SJSA1 (cell line): ENCODE measurements at regions not wholly inside any gene's neighbourhood (a gene's known extent, or its start where the extent isn't known, plus 50 kb on each side); places are given as distances from the start of the nearest gene placed in this dataset.

Source experiments
- DNase-seq, 2 experiments: peaks; one replicate each; pipeline ENCODE4 v3.0.0-alpha.2; 2015 to 2020; ENCODE audit warnings: low spot score in 2 of 2, low read depth in 1 of 2
- H3K27ac ChIP-seq: fragments of 250-450 bp; sonication (Bioruptor Pico); 2 replicates; pipeline ENCODE4 v1.5.1; 2020; ENCODE audit warnings: mild to moderate bottlenecking, moderate library complexity
- H3K27me3 ChIP-seq: fragments of 250-450 bp; sonication (Bioruptor Pico); replicated peaks from 2 replicates; pipeline ENCODE4 v1.5.1; 2020; ENCODE audit warnings: mild to moderate bottlenecking, moderate library complexity
- H3K36me3 ChIP-seq: fragments of 250-450 bp; sonication (Bioruptor Pico); 2 replicates; pipeline ENCODE4 v1.5.1; 2020; ENCODE audit warnings: mild to moderate bottlenecking
- H3K4me1 ChIP-seq: fragments of 250-450 bp; sonication (Bioruptor Pico); replicated peaks from 2 replicates; pipeline ENCODE4 v1.6.1; 2021; ENCODE audit warnings: mild to moderate bottlenecking
- H3K4me3 ChIP-seq: fragments of 250-450 bp; sonication (Bioruptor Pico); 2 replicates; pipeline ENCODE4 v1.5.1; 2020; ENCODE audit warnings: mild to moderate bottlenecking
- H3K9me3 ChIP-seq: fragments of 250-450 bp; sonication (Bioruptor Pico); replicated peaks from 2 replicates; pipeline ENCODE4 v1.5.1; 2020; ENCODE audit warnings: mild to moderate bottlenecking

GRCh38 chr6:19417713-19418112, 419.5 kb upstream of the ID4 start:
- no peak overlapping the region for H3K27ac ChIP-seq
- no peak overlapping the region for H3K4me3 ChIP-seq
- no peaks in the 10 kb centered on the region for H3K9me3 ChIP-seq
- H3K4me1 ChIP-seq: peaks cover 9% of the 10 kb centered on the region; the same call in 1 of the 2 replicates
- no peaks in the 10 kb centered on the region for H3K36me3 ChIP-seq
- no peaks in the 10 kb centered on the region for H3K27me3 ChIP-seq
- DNase-seq: no peak

- Histone ChIP-seq H3K9me3 (no peaks in the 10 kb centered on the region), H3K4me3 (no peak overlapping the region), H3K27me3 (no peaks in the 10 kb centered on the region), H3K4me1 (no peaks in the 10 kb centered on the region), H3K27ac (no peak overlapping the region), H3K36me3 (no peaks in the 10 kb centered on the region)
- DNase-seq: no peak
Measured at GRCh38 chr6:19424853-19425252, 412.3 kb upstream of the ID4 start.

- Histone ChIP-seq H3K9me3 (no peaks in the 10 kb centered on the region), H3K4me3 (no peak overlapping the region), H3K4me1 (no peaks in the 10 kb centered on the region), H3K36me3 (no peaks in the 10 kb centered on the region), H3K27ac (no peak overlapping the region), H3K27me3 (no peaks in the 10 kb centered on the region)
- DNase-seq: no peak
Measured at GRCh38 chr6:19427548-19427947, 409.6 kb upstream of the ID4 start.

GRCh38 chr6:19432966-19433498, 404.1 kb upstream of the ID4 start:
- H3K36me3 ChIP-seq: no peaks in the 10 kb centered on the region
- H3K4me1 ChIP-seq: no peaks in the 10 kb centered on the region
- no peak overlapping the region for H3K4me3 ChIP-seq
- no peaks in the 10 kb centered on the region for H3K9me3 ChIP-seq
- DNase-seq: no peak
- no peaks in the 10 kb centered on the region for H3K27me3 ChIP-seq
- no peak overlapping the region for H3K27ac ChIP-seq

GRCh38 chr6:19434065-19434464, 403.1 kb upstream of the ID4 start:
- DNase-seq: no peak
- no peak overlapping the region for H3K4me3 ChIP-seq
- H3K27me3 ChIP-seq: no peaks in the 10 kb centered on the region

GRCh38 chr6:19435755-19436154, 401.4 kb upstream of the ID4 start:
- no peaks in the 10 kb centered on the region for H3K36me3 ChIP-seq
- no peaks in the 10 kb centered on the region for H3K4me1 ChIP-seq
- no peak overlapping the region for H3K27ac ChIP-seq
- H3K9me3 ChIP-seq: no peaks in the 10 kb centered on the region
- DNase-seq: no peak
- H3K4me3 ChIP-seq: no peak overlapping the region
- no peaks in the 10 kb centered on the region; the same call in 1 of the 2 replicates for H3K27me3 ChIP-seq

More at GRCh38 chr6:19434065-19434464, 403.1 kb upstream of the ID4 start:
- no peaks in the 10 kb centered on the region for H3K4me1 ChIP-seq
- no peaks in the 10 kb centered on the region for H3K9me3 ChIP-seq
- no peak overlapping the region for H3K27ac ChIP-seq
- no peaks in the 10 kb centered on the region for H3K36me3 ChIP-seq

- H3K27me3 ChIP-seq: peaks cover 5% of the 10 kb centered on the region; the same call in 1 of the 2 replicates
- H3K9me3 ChIP-seq: no peaks in the 10 kb centered on the region
- no peaks in the 10 kb centered on the region for H3K36me3 ChIP-seq
- H3K27ac ChIP-seq: no peak overlapping the region
- H3K4me3 ChIP-seq: no peak overlapping the region
- no peak for DNase-seq
- H3K4me1 ChIP-seq: no peaks in the 10 kb centered on the region
Measured at GRCh38 chr6:19438566-19439353, 398.4 kb upstream of the ID4 start.

- H3K27me3 ChIP-seq: peaks cover 8% of the 10 kb centered on the region; the same call in 1 of the 2 replicates
- no peaks in the 10 kb centered on the region for H3K9me3 ChIP-seq
- H3K27ac ChIP-seq: no peak overlapping the region
- H3K36me3 ChIP-seq: no peaks in the 10 kb centered on the region
- 0 out of 2 replicates have a peak, but pooled peaks cover 6% of the 10 kb centered on the region for H3K4me1 ChIP-seq
- no peak overlapping the region for H3K4me3 ChIP-seq
- DNase-seq: no peak
Measured at GRCh38 chr6:19440531-19440930, 396.6 kb upstream of the ID4 start.

GRCh38 chr6:19443411-19443810, 393.8 kb upstream of the ID4 start:
- no peaks in the 10 kb centered on the region for H3K9me3 ChIP-seq
- H3K27ac ChIP-seq: no peak overlapping the region
- H3K4me1 ChIP-seq: 0 out of 2 replicates have a peak, but pooled peaks cover 6% of the 10 kb centered on the region
- H3K36me3 ChIP-seq: no peaks in the 10 kb centered on the region
- no peak for DNase-seq
- H3K4me3 ChIP-seq: no peak overlapping the region
- H3K27me3 ChIP-seq: peaks cover 8% of the 10 kb centered on the region; the same call in 1 of the 2 replicates

- Histone ChIP-seq H3K36me3 (no peaks in the 10 kb centered on the region), H3K4me3 (no peak overlapping the region), H3K27ac (no peak overlapping the region), H3K9me3 (no peaks in the 10 kb centered on the region), H3K4me1 (peaks cover 6% of the 10 kb centered on the region; the same call in 1 of the 2 replicates), H3K27me3 (peaks cover 8% of the 10 kb centered on the region; the same call in 1 of the 2 replicates)
- DNase-seq: no peak
Measured at GRCh38 chr6:19444041-19444440, 393.1 kb upstream of the ID4 start.

GRCh38 chr6:19444481-19444880, 392.7 kb upstream of the ID4 start:
- Histone ChIP-seq H3K4me3 (no peak overlapping the region), H3K9me3 (no peaks in the 10 kb centered on the region), H3K36me3 (no peaks in the 10 kb centered on the region), H3K4me1 (peaks cover 9% of the 10 kb centered on the region; the same call in 1 of the 2 replicates), H3K27me3 (peaks cover 8% of the 10 kb centered on the region), H3K27ac (no peak overlapping the region)
- DNase-seq: no peak

- DNase-seq: no peak
- peaks cover 9% of the 10 kb centered on the region; the same call in 1 of the 2 replicates for H3K4me1 ChIP-seq
- no peaks in the 10 kb centered on the region for H3K36me3 ChIP-seq
- H3K9me3 ChIP-seq: no peaks in the 10 kb centered on the region
- peaks cover 3% of the 10 kb centered on the region; the same call in 1 of the 2 replicates for H3K27me3 ChIP-seq
- H3K4me3 ChIP-seq: no peak overlapping the region
- H3K27ac ChIP-seq: no peak overlapping the region
Measured at GRCh38 chr6:19446570-19446969, 390.6 kb upstream of the ID4 start.

- Histone ChIP-seq H3K4me3 (no peak overlapping the region), H3K9me3 (no peaks in the 10 kb centered on the region), H3K27ac (no peak overlapping the region), H3K4me1 (peaks cover 3% of the 10 kb centered on the region; the same call in 1 of the 2 replicates), H3K27me3 (peaks cover 2% of the 10 kb centered on the region), H3K36me3 (no peaks in the 10 kb centered on the region)
- DNase-seq: no peak
Measured at GRCh38 chr6:19450651-19451050, 386.5 kb upstream of the ID4 start.

- no peak for DNase-seq
- H3K9me3 ChIP-seq: no peaks in the 10 kb centered on the region
- peaks cover 9% of the 10 kb centered on the region for H3K27me3 ChIP-seq
- H3K4me1 ChIP-seq: peaks cover 3% of the 10 kb centered on the region; the same call in 1 of the 2 replicates
- no peaks in the 10 kb centered on the region for H3K36me3 ChIP-seq
- no peak overlapping the region for H3K27ac ChIP-seq
- no peak overlapping the region for H3K4me3 ChIP-seq
Measured at GRCh38 chr6:19452495-19452894, 384.7 kb upstream of the ID4 start.
